Activated T-helper 17 cell treated with anti-CD3 and anti-CD28 coated beads, Interleukin-2, amount 50 U/mL, for 72 hours (primary cell): ENCODE measurements at regions not wholly inside any gene's neighbourhood (a gene's known extent, or its start where the extent isn't known, plus 50 kb on each side); places are given as distances from the start of the nearest gene placed in this dataset.
"Not testable (repeated sequence)": the region's sequence is repeated elsewhere in the genome, so short reads cannot be mapped to it uniquely, and the experiment has no call there.

Source experiments
- ATAC-seq: fragments of 150-1000 bp; cut with Tn5 transposase; replicated peaks from 2 replicates; pipeline ENCODE4 v1.10.0; 2021; ENCODE audit warnings: mild to moderate bottlenecking, moderate library complexity
- H3K27ac Mint-ChIP-seq: one replicate; pipeline ENCODE4 v1.8.0; 2022; ENCODE audit warnings: mixed read lengths
- H3K27me3 Mint-ChIP-seq: one replicate; pipeline ENCODE4 v1.8.0; 2022; ENCODE audit warnings: mixed read lengths
- H3K36me3 Mint-ChIP-seq: one replicate; pipeline ENCODE4 v1.8.0; 2022; ENCODE audit warnings: low read depth, mild to moderate bottlenecking, mixed read lengths
- H3K4me1 Mint-ChIP-seq: one replicate; pipeline ENCODE4 v1.8.0; 2022; ENCODE audit warnings: mixed read lengths
- H3K4me3 Mint-ChIP-seq: one replicate; pipeline ENCODE4 v1.8.0; 2022; ENCODE audit warnings: mild to moderate bottlenecking, mixed read lengths
- H3K9me3 Mint-ChIP-seq: one replicate; pipeline ENCODE4 v1.8.0; 2022; ENCODE audit warnings: mixed read lengths

- Mint-ChIP-seq H3K36me3 (no peaks in the 10 kb centered on the region), H3K27ac (no peak overlapping the region), H3K27me3 (peaks cover 25% of the 10 kb centered on the region), H3K9me3 (no peaks in the 10 kb centered on the region), H3K4me3 (no peak overlapping the region), H3K4me1 (no peaks in the 10 kb centered on the region)
- ATAC-seq, result no peak
Observed at GRCh38 chr14:78028471-78028870, 141.7 kb upstream of the NRXN3 start.

GRCh38 chr14:78029601-78030372, 140.4 kb upstream of the NRXN3 start:
- no peaks in the 10 kb centered on the region for H3K9me3 Mint-ChIP-seq
- peaks cover 26% of the 10 kb centered on the region for H3K27me3 Mint-ChIP-seq
- H3K4me3 Mint-ChIP-seq, result no peak overlapping the region
- H3K27ac Mint-ChIP-seq, result no peak overlapping the region
- no peaks in the 10 kb centered on the region for H3K4me1 Mint-ChIP-seq
- no peaks in the 10 kb centered on the region for H3K36me3 Mint-ChIP-seq
- no peak for ATAC-seq

GRCh38 chr14:78043349-78043748, 126.8 kb upstream of the NRXN3 start:
- H3K36me3 Mint-ChIP-seq, result no peaks in the 10 kb centered on the region
- no peak overlapping the region for H3K27ac Mint-ChIP-seq
- H3K27me3 Mint-ChIP-seq, result peaks cover 17% of the 10 kb centered on the region
- no peaks in the 10 kb centered on the region for H3K4me1 Mint-ChIP-seq
- no peak for ATAC-seq
- H3K9me3 Mint-ChIP-seq, result no peaks in the 10 kb centered on the region
- H3K4me3 Mint-ChIP-seq, result no peak overlapping the region

GRCh38 chr14:78048120-78048519, 122.1 kb upstream of the NRXN3 start:
- Mint-ChIP-seq H3K4me3 (no peak overlapping the region), H3K27ac (no peak overlapping the region), H3K9me3 (no peaks in the 10 kb centered on the region), H3K4me1 (no peaks in the 10 kb centered on the region), H3K27me3 (no peaks in the 10 kb centered on the region), H3K36me3 (no peaks in the 10 kb centered on the region)
- ATAC-seq, result no peak

GRCh38 chr14:78056890-78057289, 113.3 kb upstream of the NRXN3 start:
- H3K4me3 Mint-ChIP-seq, ATAC-seq, H3K9me3 Mint-ChIP-seq, H3K36me3 Mint-ChIP-seq, H3K4me1 Mint-ChIP-seq, H3K27ac Mint-ChIP-seq: not testable (repeated sequence)
- peaks cover 17% of the 10 kb centered on the region for H3K27me3 Mint-ChIP-seq

GRCh38 chr14:78070344-78070743, 99.8 kb upstream of the NRXN3 start:
- Mint-ChIP-seq H3K27me3 (peaks cover 4% of the 10 kb centered on the region), H3K4me3 (no peak overlapping the region)

GRCh38 chr14:78071016-78071549, 99.1 kb upstream of the NRXN3 start:
- no peaks in the 10 kb centered on the region for H3K9me3 Mint-ChIP-seq
- ATAC-seq, result no peak
- no peak overlapping the region for H3K27ac Mint-ChIP-seq
- no peaks in the 10 kb centered on the region for H3K36me3 Mint-ChIP-seq
- H3K27me3 Mint-ChIP-seq, result peaks cover 4% of the 10 kb centered on the region
- no peak overlapping the region for H3K4me3 Mint-ChIP-seq
- H3K4me1 Mint-ChIP-seq, result no peaks in the 10 kb centered on the region

More at GRCh38 chr14:78070344-78070743, 99.8 kb upstream of the NRXN3 start:
- Mint-ChIP-seq H3K4me1 (no peaks in the 10 kb centered on the region), H3K9me3 (no peaks in the 10 kb centered on the region), H3K27ac (no peak overlapping the region), H3K36me3 (no peaks in the 10 kb centered on the region)
- ATAC-seq, result no peak

DNA sequence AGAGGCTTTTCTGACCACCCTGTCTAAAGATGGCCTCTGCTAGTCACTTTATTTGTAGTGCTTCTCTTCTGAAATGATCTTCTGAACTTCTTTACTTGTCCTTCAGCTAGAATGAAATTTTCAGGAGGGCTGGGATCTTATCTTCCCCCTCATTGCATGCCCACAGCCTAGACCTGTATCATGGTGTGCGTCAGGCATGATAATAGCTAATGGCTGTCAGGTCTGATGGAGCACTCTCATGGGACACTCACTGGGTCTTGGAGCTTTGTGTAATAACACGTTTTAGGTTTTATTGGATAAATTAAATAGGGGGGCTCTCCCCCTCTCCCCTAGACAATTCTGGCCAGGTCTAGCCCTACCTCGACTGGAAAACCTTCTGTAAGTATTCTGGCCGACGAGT, 97.1 kb upstream of the NRXN3 start:
- no peaks in the 10 kb centered on the region for H3K9me3 Mint-ChIP-seq
- peaks cover 4% of the 10 kb centered on the region for H3K27me3 Mint-ChIP-seq
- no peaks in the 10 kb centered on the region for H3K4me1 Mint-ChIP-seq
- H3K4me3 Mint-ChIP-seq, result no peak overlapping the region
- no peak for ATAC-seq
- H3K27ac Mint-ChIP-seq, result no peak overlapping the region
- H3K36me3 Mint-ChIP-seq, result no peaks in the 10 kb centered on the region

- no peak overlapping the region for H3K27ac Mint-ChIP-seq
- no peak overlapping the region for H3K4me3 Mint-ChIP-seq
- ATAC-seq, result no peak
- H3K9me3 Mint-ChIP-seq, result no peaks in the 10 kb centered on the region
- H3K27me3 Mint-ChIP-seq, result peaks cover 4% of the 10 kb centered on the region
- no peaks in the 10 kb centered on the region for H3K4me1 Mint-ChIP-seq
- H3K36me3 Mint-ChIP-seq, result no peaks in the 10 kb centered on the region
Observed at GRCh38 chr14:78074561-78074960, 95.6 kb upstream of the NRXN3 start.

DNA sequence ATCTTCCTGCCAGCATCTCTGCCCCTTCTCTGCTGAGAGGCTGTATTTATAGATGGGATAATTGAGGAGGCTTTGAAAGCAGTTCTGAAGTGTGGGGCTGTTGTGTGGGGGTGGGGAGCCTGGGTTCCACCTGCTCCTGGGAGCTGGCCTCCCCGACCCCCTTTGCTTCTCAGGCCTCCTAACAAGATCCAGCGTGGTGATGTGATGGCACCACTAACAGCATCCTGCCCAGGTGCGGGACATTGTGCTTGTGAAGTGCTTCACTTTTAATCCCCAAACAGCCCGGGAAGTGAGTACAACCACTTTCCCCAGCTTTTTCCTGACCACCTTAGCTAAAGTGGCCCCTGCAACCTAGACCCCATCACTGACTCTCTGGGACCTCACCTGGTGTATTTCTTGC, 95.1 kb upstream of the NRXN3 start:
- Mint-ChIP-seq H3K4me1 (no peaks in the 10 kb centered on the region), H3K4me3 (no peak overlapping the region), H3K27me3 (peaks cover 4% of the 10 kb centered on the region), H3K27ac (no peak overlapping the region), H3K9me3 (no peaks in the 10 kb centered on the region), H3K36me3 (no peaks in the 10 kb centered on the region)
- ATAC-seq, result no peak

DNA sequence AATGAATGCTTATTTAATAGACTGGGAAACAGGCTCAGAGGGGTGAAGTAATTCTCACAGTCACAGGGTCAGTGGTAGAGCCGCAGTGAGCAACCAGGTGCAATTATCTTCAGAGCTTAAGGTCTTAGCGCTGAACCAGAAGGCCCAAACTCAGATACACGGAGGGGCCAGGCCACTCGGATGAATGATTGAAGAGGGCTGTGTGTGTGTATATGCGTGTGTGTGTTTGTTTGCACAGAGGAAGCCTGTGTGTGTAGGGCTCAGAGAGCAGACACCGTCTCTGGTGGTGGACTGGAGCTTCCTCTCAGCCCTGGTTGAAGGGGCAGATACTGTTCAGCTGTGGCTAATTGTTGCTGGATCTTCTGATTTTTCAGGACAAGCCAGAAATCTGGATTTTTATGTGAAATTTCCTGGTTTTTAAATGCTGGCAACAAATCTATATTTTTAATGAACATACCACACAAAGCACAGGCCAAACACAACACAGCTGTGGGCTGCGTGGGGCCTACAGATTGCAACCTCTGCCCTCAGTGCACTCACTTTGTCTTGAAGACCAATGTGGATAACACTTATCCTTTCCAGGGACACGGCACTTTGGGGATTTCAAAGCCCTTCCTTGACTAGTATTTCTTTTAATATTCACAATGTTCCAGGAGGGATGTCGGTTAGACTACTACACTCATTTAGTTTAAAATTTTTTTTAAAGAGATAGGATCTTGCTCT, 94.5 kb upstream of the NRXN3 start:
- ATAC-seq, result no peak
- H3K4me3 Mint-ChIP-seq, result no peak overlapping the region
- H3K27ac Mint-ChIP-seq, result no peak overlapping the region
- no peaks in the 10 kb centered on the region for H3K36me3 Mint-ChIP-seq
- no peaks in the 10 kb centered on the region for H3K9me3 Mint-ChIP-seq
- no peaks in the 10 kb centered on the region for H3K4me1 Mint-ChIP-seq
- H3K27me3 Mint-ChIP-seq, result no peaks in the 10 kb centered on the region

DNA sequence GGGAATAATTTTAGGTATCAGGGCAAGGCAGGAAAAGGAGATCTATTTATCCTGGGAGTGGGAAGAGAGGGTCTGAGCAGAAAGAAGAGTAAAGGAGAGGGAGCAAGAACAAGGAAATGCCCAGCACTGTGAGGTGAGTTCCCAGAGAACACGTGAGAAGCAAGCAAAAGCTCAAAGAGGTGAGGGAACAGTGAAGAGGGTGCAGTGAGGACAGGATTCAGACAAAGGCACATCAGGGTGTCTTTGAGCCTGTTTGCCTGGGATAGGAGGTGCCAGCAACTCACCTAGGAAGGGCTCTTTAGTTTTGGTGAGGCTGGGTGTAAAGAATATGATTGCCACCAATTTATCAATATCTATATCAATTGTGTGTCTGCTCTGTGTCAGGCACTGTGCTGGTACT, 88.9 kb upstream of the NRXN3 start:
- peaks cover 9% of the 10 kb centered on the region for H3K27me3 Mint-ChIP-seq
- ATAC-seq, result no peak
- H3K4me3 Mint-ChIP-seq, result no peak overlapping the region
- no peaks in the 10 kb centered on the region for H3K36me3 Mint-ChIP-seq
- no peaks in the 10 kb centered on the region for H3K9me3 Mint-ChIP-seq
- H3K27ac Mint-ChIP-seq, result no peak overlapping the region
- no peaks in the 10 kb centered on the region for H3K4me1 Mint-ChIP-seq

DNA sequence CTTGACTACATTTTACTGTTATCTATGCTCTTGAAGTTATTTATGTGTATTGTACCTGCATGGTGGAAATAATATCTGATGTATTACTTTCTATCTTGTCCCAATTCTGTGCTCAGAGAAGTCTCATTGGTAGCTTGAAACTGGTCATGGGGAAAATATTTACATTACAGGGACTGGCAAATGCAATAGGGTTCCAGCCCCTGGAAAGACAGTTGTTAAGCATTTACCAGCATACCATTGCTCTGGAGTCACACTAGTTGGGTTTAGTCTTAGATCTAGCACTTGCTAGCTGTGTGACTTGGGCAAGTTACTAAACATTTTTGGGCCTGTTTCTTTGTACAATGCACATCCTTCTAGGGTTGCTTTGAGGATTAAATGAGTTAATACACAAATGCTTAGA, 86.3 kb upstream of the NRXN3 start:
- Mint-ChIP-seq H3K27me3 (peaks cover 11% of the 10 kb centered on the region), H3K36me3 (no peaks in the 10 kb centered on the region), H3K4me3 (no peak overlapping the region), H3K27ac (no peak overlapping the region), H3K9me3 (no peaks in the 10 kb centered on the region), H3K4me1 (no peaks in the 10 kb centered on the region)
- ATAC-seq, result no peak

DNA sequence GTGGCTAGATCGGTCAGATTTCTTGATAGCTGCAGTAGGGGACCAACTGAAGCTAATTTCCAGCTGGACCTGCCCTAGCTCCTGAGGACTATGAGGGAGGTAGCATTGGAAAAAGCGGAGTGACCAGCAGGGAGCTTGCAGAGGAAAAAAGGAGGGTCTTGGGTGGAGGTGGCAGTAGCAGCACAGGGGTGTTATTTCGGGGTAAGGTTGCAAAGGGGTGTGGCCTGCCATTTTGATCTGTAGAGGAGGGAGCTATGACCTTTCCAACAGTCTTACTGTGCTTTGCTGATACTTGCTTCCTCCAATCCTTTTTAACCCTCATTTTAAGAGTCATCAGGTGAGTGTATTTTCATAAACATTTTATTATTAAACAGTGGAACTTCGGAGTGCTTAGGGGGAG, 83.8 kb upstream of the NRXN3 start:
- Mint-ChIP-seq H3K9me3 (no peaks in the 10 kb centered on the region), H3K27me3 (peaks cover 13% of the 10 kb centered on the region), H3K4me1 (no peaks in the 10 kb centered on the region), H3K4me3 (no peak overlapping the region), H3K36me3 (no peaks in the 10 kb centered on the region), H3K27ac (no peak overlapping the region)
- ATAC-seq, result no peak

GRCh38 chr14:78088916-78089315, 81.3 kb upstream of the NRXN3 start:
- H3K4me1 Mint-ChIP-seq, result no peaks in the 10 kb centered on the region
- H3K4me3 Mint-ChIP-seq, result no peak overlapping the region
- H3K27ac Mint-ChIP-seq, result no peak overlapping the region
- ATAC-seq, result no peak
- H3K27me3 Mint-ChIP-seq, result peaks cover 9% of the 10 kb centered on the region
- no peaks in the 10 kb centered on the region for H3K36me3 Mint-ChIP-seq
- no peaks in the 10 kb centered on the region for H3K9me3 Mint-ChIP-seq
